OCI-M1 (cell line): ENCODE measurements at regions not wholly inside any gene's neighbourhood (a gene's known extent, or its start where the extent isn't known, plus 50 kb on each side); places are given as distances from the start of the nearest gene placed in this dataset.

ENCODE experiments used
- DNase-seq: peaks from one replicate; lab custom pipeline; 2025; lab: John Stamatoyannopoulos, UW

- no peak for DNase-seq
Observed at GRCh38 chr14:38329246-38329645, 73.4 kb upstream of the CLEC14A start.

DNA sequence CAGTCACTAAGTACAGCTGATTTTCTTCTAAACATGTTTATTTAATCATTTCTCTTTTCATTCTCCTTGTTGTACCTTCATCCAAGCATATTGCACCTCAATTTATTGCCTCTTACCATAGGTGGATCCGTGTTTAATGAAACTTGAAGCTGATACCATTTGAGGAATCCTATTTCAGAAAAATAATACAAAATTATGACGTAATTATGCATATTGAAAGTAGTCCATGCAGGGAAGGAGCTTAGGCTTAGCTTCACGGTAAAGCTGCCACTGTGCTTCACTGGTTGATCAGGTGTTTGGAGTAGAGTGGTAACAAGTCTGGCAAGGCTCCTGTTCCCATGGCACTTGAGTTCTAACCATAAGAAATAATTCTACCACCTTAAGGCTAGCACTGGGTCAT, 61.0 kb upstream of the CLEC14A start:
- DNase-seq, result no peak

DNA sequence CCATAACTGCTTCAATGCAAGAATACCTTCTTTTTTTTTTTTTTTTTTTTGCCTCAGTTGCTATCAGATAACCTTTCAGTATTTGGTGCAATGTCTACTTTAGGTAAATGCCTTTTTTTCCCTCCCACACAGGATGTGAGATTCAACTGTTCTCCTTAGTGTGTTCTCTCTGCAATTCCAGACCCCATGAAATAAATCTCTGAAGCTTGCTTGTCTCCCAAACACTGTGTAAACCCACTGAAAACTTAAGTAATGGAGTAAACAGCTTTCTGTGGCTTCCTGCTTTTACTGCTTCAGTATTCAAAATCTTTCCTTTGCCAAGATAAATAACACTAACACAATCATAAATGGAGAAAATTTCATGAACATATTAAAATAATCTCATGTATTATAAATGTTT, 55.8 kb upstream of the CLEC14A start:
- no peak for DNase-seq

DNA sequence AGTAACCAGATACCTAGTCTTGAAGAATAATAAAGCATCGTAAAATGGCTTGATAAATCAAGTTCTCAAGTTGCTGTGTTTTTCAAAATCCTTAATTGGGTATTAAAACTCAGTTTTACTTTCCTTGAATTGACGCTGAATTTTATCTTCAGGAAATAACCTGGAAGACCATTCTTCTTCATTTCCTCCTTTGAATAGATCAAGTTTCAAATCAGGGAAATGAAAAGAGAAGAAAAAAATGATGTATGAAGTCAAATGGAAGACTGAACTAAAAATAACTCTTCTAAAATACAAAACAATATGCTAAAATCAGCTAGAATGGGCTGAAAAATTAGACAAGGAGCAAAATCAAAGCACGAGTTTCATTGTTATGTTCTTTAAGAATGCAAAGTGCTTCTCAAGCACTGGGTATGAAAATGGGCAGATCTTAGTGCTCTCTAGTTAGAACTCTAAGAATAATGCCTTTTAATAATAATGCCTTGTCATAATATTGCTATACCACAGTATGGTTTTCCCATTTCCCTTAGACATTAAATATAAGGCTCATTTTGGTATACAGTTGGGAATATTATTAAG, 54.6 kb upstream of the CLEC14A start:
- no peak for DNase-seq

GRCh38 chr14:38309522-38310277, 53.8 kb upstream of the CLEC14A start:
- no peak for DNase-seq
